ENCODE measurements at regions not wholly inside any gene's neighbourhood (a gene's known extent, or its start where the extent isn't known, plus 50 kb on each side); places are given as distances from the start of the nearest gene placed in this dataset.

DNA sequence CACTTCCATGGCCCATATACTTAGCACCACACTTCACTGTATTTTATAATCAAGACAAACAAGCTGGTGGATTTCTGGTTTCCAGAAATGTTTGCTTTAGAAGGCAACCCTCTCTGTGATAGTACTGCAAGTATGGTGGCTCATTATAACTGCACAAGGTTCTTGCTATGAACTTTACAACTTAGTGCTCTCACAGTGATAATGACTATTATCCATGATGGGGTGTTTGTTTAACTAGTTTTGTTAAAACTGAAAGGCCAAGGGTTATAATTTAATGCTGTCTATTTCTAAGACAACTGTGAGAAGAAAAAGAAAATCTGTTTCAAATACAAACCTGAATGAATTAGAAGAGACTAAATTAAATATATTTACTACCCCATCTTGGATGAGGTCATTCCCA is 903.2 kb downstream of the ADGRL2 start:
- no peak for TF ChIP-seq REST (IDR thresholded peaks at IDR 0.05; ENCODE audit: insufficient read depth in 1 of 2, low read depth in 2 of 2, low read length in 2 of 2)
- no peak for TF ChIP-seq TAF1 (IDR thresholded peaks at IDR 0.05; ENCODE audit: borderline replicate concordance, insufficient read depth, low read length)
- TF ChIP-seq FOXP2 (optimal IDR thresholded peaks at IDR 0.05; ENCODE audit: borderline replicate concordance, extremely low read depth, extremely low read length, insufficient read depth): no peak
- TF ChIP-seq SIN3A (IDR thresholded peaks at IDR 0.05; ENCODE audit: borderline replicate concordance, insufficient read depth, low read length): no peak
- TF ChIP-seq POLR2AphosphoS5 (IDR thresholded peaks at IDR 0.05; ENCODE audit: low read depth, low read length): no peak

GRCh38 chr1:82700476-82700875 is 899.7 kb downstream of the ADGRL2 start:
- no peak for TF ChIP-seq TAF1 (IDR thresholded peaks at IDR 0.05; ENCODE audit: borderline replicate concordance, insufficient read depth, low read length)
- TF ChIP-seq FOXP2 (optimal IDR thresholded peaks at IDR 0.05; ENCODE audit: borderline replicate concordance, extremely low read depth, extremely low read length, insufficient read depth): no peak
- no peak for TF ChIP-seq SIN3A (IDR thresholded peaks at IDR 0.05; ENCODE audit: borderline replicate concordance, insufficient read depth, low read length)
- TF ChIP-seq REST (IDR thresholded peaks at IDR 0.05; ENCODE audit: insufficient read depth in 1 of 2, low read depth in 2 of 2, low read length in 2 of 2): no peak

DNA sequence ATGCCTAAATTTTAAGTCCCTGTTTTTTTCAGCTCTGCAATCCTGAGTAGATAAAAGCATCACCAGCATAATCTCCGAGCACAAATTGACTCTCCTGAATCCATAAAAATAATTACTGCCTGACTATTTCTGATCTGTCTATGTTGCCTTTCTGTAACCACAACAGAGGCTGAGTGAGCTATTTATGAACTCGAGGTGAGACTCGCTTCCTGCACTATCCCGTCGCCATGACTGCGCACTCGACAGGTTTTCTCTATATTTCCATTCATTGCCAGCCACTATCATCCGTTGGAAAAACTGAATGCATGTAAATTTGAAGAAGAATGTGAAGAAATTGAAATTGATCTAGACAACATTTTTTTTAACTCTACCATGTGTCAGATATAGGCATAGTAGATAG is 897.2 kb downstream of the ADGRL2 start:
- TF ChIP-seq FOXP2 (optimal IDR thresholded peaks at IDR 0.05; ENCODE audit: borderline replicate concordance, extremely low read depth, extremely low read length, insufficient read depth) (no peak), REST (IDR thresholded peaks at IDR 0.05; ENCODE audit: insufficient read depth in 1 of 2, low read depth in 2 of 2, low read length in 2 of 2) (no peak), POLR2AphosphoS5 (IDR thresholded peaks at IDR 0.05; ENCODE audit: low read depth, low read length) (no peak), SIN3A (IDR thresholded peaks at IDR 0.05; ENCODE audit: borderline replicate concordance, insufficient read depth, low read length) (no peak), TAF1 (IDR thresholded peaks at IDR 0.05; ENCODE audit: borderline replicate concordance, insufficient read depth, low read length) (no peak)

- no peak for TF ChIP-seq FOXP2 (optimal IDR thresholded peaks at IDR 0.05; ENCODE audit: borderline replicate concordance, extremely low read depth, extremely low read length, insufficient read depth)
- TF ChIP-seq POLR2AphosphoS5 (IDR thresholded peaks at IDR 0.05; ENCODE audit: low read depth, low read length): no peak
- no peak for TF ChIP-seq REST (IDR thresholded peaks at IDR 0.05; ENCODE audit: insufficient read depth in 1 of 2, low read depth in 2 of 2, low read length in 2 of 2)
- no peak for TF ChIP-seq SIN3A (IDR thresholded peaks at IDR 0.05; ENCODE audit: borderline replicate concordance, insufficient read depth, low read length)
- TF ChIP-seq TAF1 (IDR thresholded peaks at IDR 0.05; ENCODE audit: borderline replicate concordance, insufficient read depth, low read length): no peak
These were observed 894.7 kb downstream of the ADGRL2 start for GRCh38 chr1:82695443-82695842.

DNA sequence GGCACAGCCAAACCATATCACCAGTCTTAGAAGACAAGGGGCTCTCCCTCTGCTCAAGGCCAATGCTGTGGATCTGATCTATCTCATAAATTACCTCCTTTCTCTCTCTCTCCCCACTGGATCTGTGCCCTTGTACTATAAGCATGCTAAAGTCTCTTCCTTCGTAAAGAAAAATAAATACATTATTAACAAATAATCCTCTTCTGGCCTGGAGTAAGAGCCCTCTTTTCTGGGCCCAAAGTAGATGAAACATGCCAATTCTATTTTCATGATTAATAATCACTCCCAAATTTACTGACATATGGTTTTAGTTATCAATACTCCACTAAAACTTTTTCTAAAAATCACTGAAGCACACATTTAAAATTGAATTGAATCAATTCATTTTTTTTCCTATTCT is 889.7 kb downstream of the ADGRL2 start:
- TF ChIP-seq REST (IDR thresholded peaks at IDR 0.05; ENCODE audit: insufficient read depth in 1 of 2, low read depth in 2 of 2, low read length in 2 of 2): no peak
